GM18909 (cell line): ENCODE measurements at regions not wholly inside any gene's neighbourhood (a gene's known extent, or its start where the extent isn't known, plus 50 kb on each side); places are given as distances from the start of the nearest gene placed in this dataset.
"Not testable (repeated sequence)": the region's sequence is repeated elsewhere in the genome, so short reads cannot be mapped to it uniquely, and the experiment has no call there.

ENCODE experiments used
- ATAC-seq: cut with Tn5 transposase; IDR thresholded peaks from one replicate; pipeline ENCODE4 v1.9.1; 2021; ENCODE audit warnings: mild to moderate bottlenecking; ENCODE audit not compliant: unreplicated experiment, poor library complexity

DNA sequence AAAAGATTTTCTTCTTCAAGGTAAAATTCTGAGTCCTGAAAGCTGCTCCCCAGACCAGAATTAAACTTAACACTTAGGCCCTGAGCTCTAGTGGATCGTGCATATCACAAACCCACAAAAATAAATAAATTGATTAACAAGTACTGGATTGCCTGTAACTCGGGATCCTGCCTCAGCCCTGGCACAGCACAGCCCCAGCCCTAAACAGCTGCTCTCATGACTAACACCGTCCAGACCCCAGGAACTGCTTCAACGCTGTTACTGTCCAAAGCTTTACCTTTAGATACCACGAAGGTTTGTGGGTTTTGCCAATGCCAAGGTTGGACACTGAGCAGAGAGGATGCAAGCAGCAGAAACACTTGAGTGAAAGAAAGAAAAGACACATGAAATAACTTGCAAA is 172.5 kb downstream of the COPRS start:
- no peak for ATAC-seq

- ATAC-seq: no peak
Measured at GRCh38 chr17:31684901-31685300, 174.1 kb downstream of the COPRS start.

DNA sequence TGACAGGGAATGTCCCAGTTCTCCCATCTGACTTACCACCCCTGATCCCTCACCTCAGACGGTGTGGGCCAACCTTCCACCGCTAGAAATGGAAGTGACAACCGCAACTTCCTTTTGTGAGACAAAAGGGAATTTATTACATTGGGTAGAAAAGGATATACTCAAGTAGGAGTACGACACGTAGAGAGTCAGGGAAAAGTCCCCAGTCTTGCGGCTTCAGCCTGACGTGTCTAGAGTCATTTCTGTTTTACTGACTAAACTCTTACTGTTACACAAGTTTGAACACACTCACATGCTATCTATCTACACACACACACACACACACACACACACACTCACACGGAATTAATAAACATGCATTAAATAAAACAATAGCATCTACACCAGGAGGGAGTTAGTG is 178.9 kb downstream of the COPRS start:
- ATAC-seq: no peak

- ATAC-seq: no peak
Measured at GRCh38 chr17:31679667-31680066, 179.4 kb downstream of the COPRS start.

DNA sequence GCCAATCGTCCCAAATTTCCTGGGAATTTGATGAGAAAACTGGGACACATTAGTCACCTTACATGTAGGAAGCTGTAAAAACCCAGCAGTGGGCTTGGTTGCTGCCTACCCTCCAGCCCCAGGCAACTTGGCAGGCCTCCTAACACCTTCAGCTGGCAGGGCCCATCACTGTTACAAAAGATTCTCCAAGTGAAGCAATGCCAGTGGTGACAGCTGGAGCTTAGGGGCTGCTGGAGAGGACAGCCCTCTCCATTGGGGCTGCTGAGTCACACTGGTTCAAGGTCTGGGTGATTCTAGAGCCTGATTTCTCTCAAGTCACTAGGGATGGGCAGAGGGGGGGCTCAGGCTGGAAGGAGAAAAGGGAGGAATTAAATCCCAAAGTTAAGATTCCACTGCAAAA is 180.6 kb downstream of the COPRS start:
- no peak for ATAC-seq

DNA sequence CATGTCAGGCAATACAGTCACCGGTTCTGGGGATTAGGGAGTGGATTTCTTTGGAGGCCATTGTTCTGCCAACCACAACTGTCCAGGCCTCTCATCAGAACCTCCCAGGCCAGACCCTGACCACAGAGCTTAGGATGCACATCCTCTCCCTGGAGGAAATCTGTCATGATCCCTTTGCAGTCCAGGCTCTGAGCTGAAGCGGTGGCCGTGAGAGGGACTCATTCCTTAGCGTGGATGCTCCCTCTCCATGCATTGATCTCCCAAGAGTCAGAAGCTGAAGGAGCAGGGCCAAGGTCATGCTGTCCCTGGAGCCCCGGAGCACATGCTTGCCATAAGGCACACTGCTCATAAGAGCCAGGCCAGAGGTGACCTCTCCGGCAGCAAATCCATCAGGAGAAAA is 181.4 kb downstream of the COPRS start:
- no peak for ATAC-seq

- no peak for ATAC-seq
Measured at GRCh38 chr17:31677036-31677435, 182.0 kb downstream of the COPRS start.

DNA sequence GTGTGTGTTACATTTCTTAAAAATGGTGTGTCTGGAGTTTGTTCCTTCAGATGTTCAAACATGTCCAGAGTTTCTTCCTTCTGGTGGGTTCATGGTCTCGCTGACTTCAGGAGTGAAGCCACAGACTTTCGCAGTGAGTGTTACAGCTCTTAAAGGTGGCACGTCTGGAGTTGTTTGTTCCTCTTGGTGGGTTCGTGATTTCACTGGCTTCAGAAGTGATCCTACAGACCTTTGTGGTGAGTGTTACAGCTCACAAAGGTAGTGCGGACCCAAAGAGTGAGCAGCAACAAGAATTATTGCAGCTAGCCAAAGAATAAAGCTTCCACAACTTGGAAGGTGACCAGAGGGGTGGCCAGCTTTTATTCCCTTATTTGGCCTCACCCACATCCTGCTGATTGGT is 183.7 kb downstream of the COPRS start:
- ATAC-seq: not testable (repeated sequence)

- ATAC-seq: no peak
Measured at GRCh38 chr17:31674717-31675349, 184.2 kb downstream of the COPRS start.

- ATAC-seq: no peak
Measured at GRCh38 chr17:31674305-31674704, 184.7 kb downstream of the COPRS start.

DNA sequence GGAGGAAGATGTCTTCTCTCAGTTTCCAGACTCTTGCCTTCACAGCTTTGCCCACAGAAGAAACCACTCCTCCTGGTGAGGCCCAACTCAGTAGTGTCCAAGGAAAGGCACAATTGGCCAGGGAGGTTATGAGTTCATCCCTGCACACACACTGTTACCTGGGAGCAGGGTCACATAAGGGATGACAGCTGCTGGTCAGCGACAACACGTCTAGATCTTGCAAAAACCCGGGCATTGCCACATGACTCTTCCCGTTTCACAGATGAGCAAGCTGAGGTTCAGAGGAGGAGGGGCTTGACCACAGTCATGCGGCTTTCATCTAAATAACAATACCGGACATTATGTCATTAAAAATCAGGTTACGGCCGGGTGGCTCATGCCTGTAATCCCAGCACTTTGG is 186.0 kb downstream of the COPRS start:
- ATAC-seq: no peak

DNA sequence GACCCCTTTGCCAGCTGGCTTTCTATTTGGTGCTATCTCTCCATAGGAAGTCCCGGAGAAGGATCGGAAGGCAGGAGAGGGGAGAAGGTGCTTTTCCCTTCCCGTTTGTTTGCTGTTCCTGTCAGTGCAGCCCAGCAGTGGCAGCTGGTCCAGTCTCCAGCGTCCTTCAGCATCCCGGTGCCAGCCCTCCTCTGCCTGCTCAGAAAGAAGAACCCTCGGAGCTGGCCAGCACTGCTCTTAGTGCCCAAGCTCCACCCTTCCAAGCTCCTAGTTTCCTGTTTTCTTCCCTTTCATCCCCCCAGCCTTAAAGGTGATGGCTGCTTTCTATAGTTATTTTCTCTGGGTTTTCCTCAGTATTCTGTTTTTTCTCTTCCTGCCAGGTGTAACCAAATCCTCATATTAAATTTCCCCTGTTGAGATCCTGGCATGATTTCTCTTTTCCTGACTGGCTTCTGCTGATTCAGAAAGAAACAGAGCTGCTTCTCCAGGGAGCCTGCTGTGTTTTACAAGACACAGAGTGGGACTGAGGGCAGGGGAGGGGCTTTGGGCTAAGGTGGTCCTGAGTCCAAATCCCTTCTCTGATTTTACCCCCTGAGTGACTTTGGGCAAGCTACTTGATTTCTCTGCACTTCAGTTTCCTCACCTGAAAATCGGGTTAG is 186.8 kb downstream of the COPRS start:
- no peak for ATAC-seq

DNA sequence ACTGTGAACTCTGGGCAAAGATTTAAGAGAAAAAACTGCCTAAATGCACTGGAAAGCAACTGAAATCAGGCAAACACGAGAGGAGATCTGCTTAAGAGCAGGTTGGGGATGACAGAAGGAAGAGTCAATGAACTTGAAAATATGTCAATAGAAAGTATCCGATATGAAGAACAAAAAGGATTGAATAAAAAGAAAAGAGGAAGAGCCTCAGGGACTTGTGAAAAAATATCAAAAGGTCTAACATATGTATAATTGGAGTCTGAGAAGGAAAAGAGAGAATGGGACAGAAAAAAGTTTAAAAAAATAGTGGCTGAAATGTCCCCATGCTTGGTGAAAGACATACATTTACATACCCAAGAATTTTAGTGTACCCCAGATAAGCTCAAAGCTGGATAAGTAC is 195.5 kb downstream of the COPRS start:
- ATAC-seq: no peak

DNA sequence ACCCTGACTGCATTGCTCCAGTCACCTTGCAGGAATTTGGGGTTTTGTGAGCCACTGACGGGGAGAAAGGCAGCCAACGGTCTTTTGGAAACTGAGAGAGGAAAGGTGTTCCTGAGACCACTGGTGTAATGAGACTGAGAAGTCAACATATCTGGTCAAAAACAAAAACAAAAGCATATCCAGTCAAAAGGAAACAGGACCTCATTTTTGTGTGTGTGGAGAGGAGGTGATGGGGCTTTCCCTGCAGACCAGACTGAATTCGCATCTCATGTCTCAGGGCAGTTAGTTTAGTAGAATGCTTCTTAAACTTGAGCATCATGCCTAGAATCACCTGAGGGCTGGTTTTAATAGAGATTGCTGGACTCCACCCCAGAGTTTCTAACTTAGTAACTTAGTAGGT is 198.4 kb downstream of the COPRS start:
- ATAC-seq: no peak

GRCh38 chr17:31657876-31658275 is 201.2 kb downstream of the COPRS start:
- no peak for ATAC-seq

DNA sequence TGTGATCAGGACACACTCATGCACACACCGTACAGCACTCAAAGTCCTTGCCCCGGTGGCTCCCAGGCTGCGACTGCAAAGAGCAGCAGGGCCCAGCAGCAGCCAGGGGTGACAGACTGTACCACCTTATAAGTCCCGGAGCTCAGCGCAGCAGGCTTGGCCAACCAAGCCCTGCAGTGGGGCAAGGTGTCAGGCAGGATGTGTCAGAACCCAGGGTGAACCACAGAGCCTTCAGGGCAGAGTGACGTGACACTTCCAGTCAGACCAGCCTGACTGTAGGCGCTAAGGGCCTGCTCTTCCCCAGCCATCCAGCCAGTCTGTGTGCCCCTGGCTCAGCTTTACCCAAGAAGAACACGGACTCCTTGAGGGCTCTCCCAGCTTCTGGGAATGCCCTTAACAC is 204.1 kb downstream of the COPRS start:
- ATAC-seq: no peak

GRCh38 chr17:31653691-31654090 is 205.4 kb downstream of the COPRS start:
- no peak for ATAC-seq

GRCh38 chr17:31650756-31651520 is 208.1 kb downstream of the COPRS start:
- ATAC-seq: no peak

DNA sequence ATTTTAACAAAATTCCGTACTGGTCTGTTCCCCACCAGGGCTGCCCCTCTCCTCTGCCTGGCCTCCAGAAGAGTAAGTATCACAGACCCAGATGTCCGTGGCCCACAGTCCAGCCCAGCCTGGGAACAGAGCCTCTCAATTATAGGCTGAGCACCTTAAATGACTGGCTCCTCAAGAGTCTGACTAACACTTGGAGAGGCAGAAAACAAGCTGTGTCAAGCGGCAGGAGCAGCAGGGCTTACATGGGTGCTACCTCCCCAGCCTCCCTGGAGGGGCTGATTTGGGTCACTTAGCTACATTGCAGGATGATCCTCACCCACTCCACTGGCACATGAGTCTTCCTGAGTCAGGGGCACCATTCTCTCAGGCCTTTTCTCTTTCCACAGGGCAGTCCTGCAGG is 209.7 kb downstream of the COPRS start:
- no peak for ATAC-seq

DNA sequence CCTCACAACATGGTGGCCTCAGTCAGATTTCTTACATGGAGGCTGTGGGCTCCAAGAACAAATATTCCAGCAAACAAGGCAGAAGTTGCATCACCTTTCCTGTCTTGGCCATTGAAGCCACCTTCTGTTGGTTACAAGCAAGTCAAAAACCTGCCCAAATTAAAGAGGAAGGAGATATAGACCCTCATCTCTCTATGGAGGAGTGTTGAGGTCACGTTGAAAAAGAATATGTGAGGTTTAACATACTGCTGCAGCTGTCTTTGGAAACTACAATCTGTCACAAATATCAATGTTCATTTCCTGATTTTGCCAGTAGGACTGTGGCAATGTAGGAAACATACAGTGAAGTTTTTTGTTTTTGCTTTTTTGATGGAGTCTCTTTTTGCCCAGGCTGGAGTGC is 211.4 kb downstream of the COPRS start:
- no peak for ATAC-seq

GRCh38 chr17:31646642-31647041 is 212.4 kb downstream of the COPRS start:
- no peak for ATAC-seq

- ATAC-seq: no peak
Measured at GRCh38 chr17:31645351-31645750, 213.7 kb downstream of the COPRS start.
